ENCODE measurements at regions not wholly inside any gene's neighbourhood (a gene's known extent, or its start where the extent isn't known, plus 50 kb on each side); places are given as distances from the start of the nearest gene placed in this dataset.

- Mint-ChIP-seq H3K4me3 (no peak overlapping the region), H3K27ac (no peak overlapping the region), H3K36me3 (ENCODE audit: low read depth) (no peaks in the 10 kb centered on the region), H3K9me3 (ENCODE audit: insufficient read depth) (peaks cover 8% of the 10 kb centered on the region), H3K27me3 (ENCODE audit: low read depth) (no peaks in the 10 kb centered on the region), H3K4me1 (ENCODE audit: low read depth) (no peaks in the 10 kb centered on the region)
- CTCF ChIA-PET: no interaction called here
- POLR2A ChIA-PET: no interaction called here
- ATAC-seq (no peak), DNase-seq (no peak)
Observed at GRCh38 chr2:82301506-82301905, 1997.0 kb upstream of the LRRTM1 start.

- ATAC-seq (no peak), DNase-seq (no peak)
- Mint-ChIP-seq H3K27ac (no peak overlapping the region), H3K27me3 (ENCODE audit: low read depth) (no peaks in the 10 kb centered on the region), H3K4me1 (ENCODE audit: low read depth) (no peaks in the 10 kb centered on the region), H3K36me3 (ENCODE audit: low read depth) (no peaks in the 10 kb centered on the region), H3K4me3 (no peak overlapping the region), H3K9me3 (ENCODE audit: insufficient read depth) (no peaks in the 10 kb centered on the region)
- ChIA-PET POLR2A (no interaction called here), CTCF (no interaction called here)
Observed at GRCh38 chr2:82289446-82289845, 1984.9 kb upstream of the LRRTM1 start.

GRCh38 chr2:82283075-82283474 is 1978.5 kb upstream of the LRRTM1 start:
- H3K9me3 Mint-ChIP-seq (ENCODE audit: insufficient read depth): peaks cover 15% of the 10 kb centered on the region
- DNase-seq (no peak), ATAC-seq (no peak)
- no peaks in the 10 kb centered on the region for H3K4me1 Mint-ChIP-seq (ENCODE audit: low read depth)
- H3K27ac Mint-ChIP-seq: no peak overlapping the region
- H3K27me3 Mint-ChIP-seq (ENCODE audit: low read depth): no peaks in the 10 kb centered on the region
- no peaks in the 10 kb centered on the region for H3K36me3 Mint-ChIP-seq (ENCODE audit: low read depth)
- CTCF ChIA-PET: no interaction called here
- H3K4me3 Mint-ChIP-seq: no peak overlapping the region
- POLR2A ChIA-PET: no interaction called here

GRCh38 chr2:82282111-82282882 is 1977.7 kb upstream of the LRRTM1 start:
- Mint-ChIP-seq H3K27me3 (ENCODE audit: low read depth) (no peaks in the 10 kb centered on the region), H3K36me3 (ENCODE audit: low read depth) (no peaks in the 10 kb centered on the region), H3K4me1 (ENCODE audit: low read depth) (no peaks in the 10 kb centered on the region), H3K27ac (no peak overlapping the region), H3K4me3 (no peak overlapping the region), H3K9me3 (ENCODE audit: insufficient read depth) (peaks cover 22% of the 10 kb centered on the region)
- ATAC-seq: no peak
- ChIA-PET CTCF (no interaction called here), POLR2A (no interaction called here)
- no peak for DNase-seq

GRCh38 chr2:82279367-82279766 is 1974.8 kb upstream of the LRRTM1 start:
- POLR2A ChIA-PET: no interaction called here
- CTCF ChIA-PET: no interaction called here

GRCh38 chr2:82278416-82278815 is 1973.9 kb upstream of the LRRTM1 start:
- ChIA-PET POLR2A (no interaction called here), CTCF (no interaction called here)
- DNase-seq (no peak), ATAC-seq (no peak)
- Mint-ChIP-seq H3K27ac (no peak overlapping the region), H3K4me3 (no peak overlapping the region), H3K4me1 (ENCODE audit: low read depth) (no peaks in the 10 kb centered on the region), H3K36me3 (ENCODE audit: low read depth) (no peaks in the 10 kb centered on the region), H3K27me3 (ENCODE audit: low read depth) (no peaks in the 10 kb centered on the region), H3K9me3 (ENCODE audit: insufficient read depth) (peaks cover 29% of the 10 kb centered on the region)

More at GRCh38 chr2:82279367-82279766, 1974.8 kb upstream of the LRRTM1 start:
- DNase-seq (no peak), ATAC-seq (no peak)
- H3K27ac Mint-ChIP-seq: no peak overlapping the region
- no peak overlapping the region for H3K4me3 Mint-ChIP-seq
- no peaks in the 10 kb centered on the region for H3K36me3 Mint-ChIP-seq (ENCODE audit: low read depth)
- no peaks in the 10 kb centered on the region for H3K27me3 Mint-ChIP-seq (ENCODE audit: low read depth)
- no peaks in the 10 kb centered on the region for H3K4me1 Mint-ChIP-seq (ENCODE audit: low read depth)
- H3K9me3 Mint-ChIP-seq (ENCODE audit: insufficient read depth): peaks cover 26% of the 10 kb centered on the region

GRCh38 chr2:82275599-82275998 is 1971.0 kb upstream of the LRRTM1 start:
- ATAC-seq (no peak), DNase-seq (no peak)
- ChIA-PET POLR2A (no interaction called here), CTCF (no interaction called here)
- Mint-ChIP-seq H3K9me3 (ENCODE audit: insufficient read depth) (peaks cover 18% of the 10 kb centered on the region), H3K27me3 (ENCODE audit: low read depth) (no peaks in the 10 kb centered on the region), H3K27ac (no peak overlapping the region), H3K36me3 (ENCODE audit: low read depth) (no peaks in the 10 kb centered on the region), H3K4me1 (ENCODE audit: low read depth) (no peaks in the 10 kb centered on the region), H3K4me3 (no peak overlapping the region)

- DNase-seq: no peak
- ChIA-PET CTCF (no interaction called here), POLR2A (no interaction called here)
- Mint-ChIP-seq H3K4me1 (ENCODE audit: low read depth) (no peaks in the 10 kb centered on the region), H3K27me3 (ENCODE audit: low read depth) (no peaks in the 10 kb centered on the region), H3K9me3 (ENCODE audit: insufficient read depth) (peaks cover 1% of the 10 kb centered on the region), H3K27ac (no peak overlapping the region), H3K4me3 (no peak overlapping the region), H3K36me3 (ENCODE audit: low read depth) (no peaks in the 10 kb centered on the region)
- no peak for ATAC-seq
Observed at GRCh38 chr2:82268446-82268845, 1963.9 kb upstream of the LRRTM1 start.

GRCh38 chr2:82260521-82260920 is 1956.0 kb upstream of the LRRTM1 start:
- Mint-ChIP-seq H3K27ac (no peak overlapping the region), H3K4me1 (ENCODE audit: low read depth) (no peaks in the 10 kb centered on the region), H3K36me3 (ENCODE audit: low read depth) (no peaks in the 10 kb centered on the region), H3K4me3 (no peak overlapping the region), H3K27me3 (ENCODE audit: low read depth) (no peaks in the 10 kb centered on the region), H3K9me3 (ENCODE audit: insufficient read depth) (peaks cover 30% of the 10 kb centered on the region)
- POLR2A ChIA-PET: no interaction called here
- CTCF ChIA-PET: no interaction called here
- ATAC-seq (no peak), DNase-seq (no peak)

GRCh38 chr2:82259551-82259950 is 1955.0 kb upstream of the LRRTM1 start:
- H3K4me3 Mint-ChIP-seq: no peak overlapping the region
- H3K27ac Mint-ChIP-seq: no peak overlapping the region
- ChIA-PET POLR2A (no interaction called here), CTCF (no interaction called here)
- DNase-seq (no peak), ATAC-seq (no peak)
- peaks cover 30% of the 10 kb centered on the region for H3K9me3 Mint-ChIP-seq (ENCODE audit: insufficient read depth)
- H3K36me3 Mint-ChIP-seq (ENCODE audit: low read depth): no peaks in the 10 kb centered on the region
- no peaks in the 10 kb centered on the region for H3K4me1 Mint-ChIP-seq (ENCODE audit: low read depth)
- H3K27me3 Mint-ChIP-seq (ENCODE audit: low read depth): no peaks in the 10 kb centered on the region

GRCh38 chr2:82257796-82258555 is 1953.4 kb upstream of the LRRTM1 start:
- H3K27me3 Mint-ChIP-seq (ENCODE audit: low read depth): no peaks in the 10 kb centered on the region
- H3K4me1 Mint-ChIP-seq (ENCODE audit: low read depth): no peaks in the 10 kb centered on the region
- H3K9me3 Mint-ChIP-seq (ENCODE audit: insufficient read depth): peaks cover 39% of the 10 kb centered on the region
- H3K27ac Mint-ChIP-seq: no peak overlapping the region
- no peak overlapping the region for H3K4me3 Mint-ChIP-seq
- DNase-seq: no peak
- ChIA-PET CTCF (no interaction called here), POLR2A (no interaction called here)
- H3K36me3 Mint-ChIP-seq (ENCODE audit: low read depth): no peaks in the 10 kb centered on the region
- ATAC-seq: no peak

- Mint-ChIP-seq H3K4me3 (no peak overlapping the region), H3K9me3 (ENCODE audit: insufficient read depth) (peaks cover 38% of the 10 kb centered on the region), H3K4me1 (ENCODE audit: low read depth) (no peaks in the 10 kb centered on the region), H3K36me3 (ENCODE audit: low read depth) (no peaks in the 10 kb centered on the region), H3K27me3 (ENCODE audit: low read depth) (no peaks in the 10 kb centered on the region), H3K27ac (no peak overlapping the region)
- no peak for DNase-seq
- no peak for ATAC-seq
- ChIA-PET POLR2A (no interaction called here), CTCF (no interaction called here)
Observed at GRCh38 chr2:82256983-82257632, 1952.6 kb upstream of the LRRTM1 start.

Measured in activated CD8-positive, alpha-beta T cell treated with anti-CD3 and anti-CD28 coated beads, Interleukin-2, amount 10 ng/mL, durations not matched to agents 7 days and 5 days (primary cell).